Stomach smooth muscle (tissue), 2 donors: ENCODE measurements at regions not wholly inside any gene's neighbourhood (a gene's known extent, or its start where the extent isn't known, plus 50 kb on each side); places are given as distances from the start of the nearest gene placed in this dataset.

Experiments
- H3K27ac ChIP-seq: one replicate; pipeline ENCODE4 v1.7.0; 2013; ENCODE audit warnings: mild to moderate bottlenecking, low read length, inconsistent platforms
- H3K27me3 ChIP-seq, 2 donors: one replicate each; pipeline ENCODE4 v1.7.0; 2013; ENCODE audit warnings: low read length in 2 of 2; ENCODE audit not compliant: insufficient read depth in 2 of 2, control insufficient read depth in 1 of 2
- H3K36me3 ChIP-seq, 2 donors: one replicate each; pipeline ENCODE4 v1.7.0; 2013; ENCODE audit warnings: low read length in 2 of 2; ENCODE audit not compliant: control insufficient read depth in 2 of 2, insufficient read depth in 2 of 2
- H3K4me1 ChIP-seq: one replicate; pipeline ENCODE4 v1.7.0; 2013; ENCODE audit warnings: low read length; ENCODE audit not compliant: control insufficient read depth, insufficient read depth
- H3K4me3 ChIP-seq, 2 donors: one replicate each; pipeline ENCODE4 v1.7.0; 2013; ENCODE audit warnings: low read length in 2 of 2
- H3K9ac ChIP-seq, 2 donors: one replicate each; pipeline ENCODE4 v1.7.0; 2013; ENCODE audit warnings: low read length in 2 of 2, mild to moderate bottlenecking in 1 of 2
- H3K9me3 ChIP-seq, 2 donors: one replicate each; pipeline ENCODE4 v1.7.0; 2013; ENCODE audit warnings: low read length in 2 of 2; ENCODE audit not compliant: control insufficient read depth in 2 of 2
- donor health status: healthy.
- donor health status: Pancreatic carcinoma.

DNA sequence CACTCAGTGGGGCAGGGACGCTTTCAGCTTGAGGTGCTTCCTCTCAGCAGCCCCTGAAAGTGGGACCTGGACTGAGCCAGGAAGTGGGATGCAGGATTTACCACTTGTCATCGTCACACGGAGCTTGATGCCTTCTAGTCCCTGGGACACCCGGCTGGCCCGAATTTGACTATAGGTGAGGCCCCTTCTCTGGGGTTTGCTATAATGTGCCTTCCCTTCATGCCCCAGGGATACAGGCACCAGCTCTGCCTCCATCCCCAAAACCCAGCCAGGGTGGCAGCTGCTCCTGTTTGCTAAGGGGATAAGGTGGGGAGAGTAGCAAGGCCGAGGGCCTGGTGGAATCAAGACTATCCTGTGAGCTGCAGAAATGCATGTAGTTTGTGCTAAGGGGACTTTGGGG is 235.0 kb downstream of the GLRX3 start:
- no peak overlapping the region for H3K9ac ChIP-seq
- H3K36me3 ChIP-seq: no peaks in the 10 kb centered on the region
- no peak overlapping the region for H3K4me3 ChIP-seq
- no peaks in the 10 kb centered on the region for H3K9me3 ChIP-seq
- no peak overlapping the region for H3K27ac ChIP-seq
- H3K27me3 ChIP-seq: no peaks in the 10 kb centered on the region
- no peaks in the 10 kb centered on the region for H3K4me1 ChIP-seq

DNA sequence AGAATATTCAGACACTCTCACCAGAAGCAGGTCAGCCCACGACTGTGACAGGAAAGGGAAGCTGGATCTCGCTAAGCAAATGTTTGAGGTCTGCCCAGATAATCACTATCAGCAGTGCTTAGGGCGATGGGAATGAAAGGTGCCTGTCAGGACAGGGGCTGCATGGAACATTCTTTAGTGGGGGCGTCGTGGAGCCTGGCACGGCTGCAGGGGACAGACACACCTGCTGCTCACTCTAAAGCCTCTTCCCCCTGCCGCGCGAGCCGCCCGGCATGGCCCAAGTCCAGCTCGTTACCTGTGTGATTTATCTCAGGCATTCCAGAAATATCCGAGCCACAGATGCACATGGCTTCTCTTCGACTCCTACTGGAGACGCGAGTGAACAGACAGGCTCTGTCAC is 235.5 kb downstream of the GLRX3 start:
- H3K27me3 ChIP-seq: no peaks in the 10 kb centered on the region
- no peaks in the 10 kb centered on the region for H3K9me3 ChIP-seq

DNA sequence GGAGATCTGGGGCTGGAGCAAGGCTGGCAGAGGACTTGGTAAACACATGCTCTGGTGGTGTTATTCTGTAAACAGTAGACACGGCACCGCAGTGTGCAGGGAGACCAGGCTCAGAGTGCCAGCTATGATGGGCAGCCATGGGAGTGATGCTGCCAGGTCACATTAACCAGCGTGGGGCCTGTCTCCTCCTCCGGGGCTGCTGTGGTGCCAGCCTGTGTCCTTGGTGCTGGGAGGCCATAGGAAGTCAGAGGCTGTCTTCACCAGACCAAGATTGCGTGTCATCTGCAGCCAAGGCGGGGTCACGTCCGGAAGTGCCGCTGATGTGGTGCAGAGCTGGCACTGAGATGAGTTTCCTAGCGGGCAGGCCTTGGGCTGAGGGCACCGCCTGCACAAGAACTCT is 236.0 kb downstream of the GLRX3 start:
- no peaks in the 10 kb centered on the region for H3K27me3 ChIP-seq
- no peaks in the 10 kb centered on the region for H3K36me3 ChIP-seq

More for the DNA sequence above, 235.5 kb downstream of the GLRX3 start:
- Histone ChIP-seq H3K27ac (no peak overlapping the region), H3K36me3 (no peaks in the 10 kb centered on the region), H3K9ac (no peak overlapping the region), H3K4me1 (no peaks in the 10 kb centered on the region), H3K4me3 (no peak overlapping the region)

DNA sequence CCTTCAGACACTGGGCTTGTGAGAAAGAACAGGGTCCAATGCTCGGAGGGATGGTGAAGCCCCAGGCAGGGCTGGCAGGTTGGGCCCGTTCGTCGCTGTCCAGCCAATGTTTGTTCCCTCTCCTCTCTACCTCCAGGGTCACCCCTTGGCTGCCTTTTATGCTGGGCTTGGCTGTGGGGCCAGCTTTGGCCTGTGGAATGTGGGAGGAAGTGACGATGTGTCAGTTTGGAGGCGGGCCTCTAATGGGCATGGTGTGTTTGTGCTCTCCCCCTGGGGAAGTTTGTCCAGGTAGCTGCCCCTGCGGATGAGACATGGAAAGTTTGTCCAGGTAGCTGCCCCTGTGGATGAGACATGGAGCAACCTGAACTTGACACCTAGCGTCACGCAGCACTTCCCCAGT is 236.7 kb downstream of the GLRX3 start:
- H3K9me3 ChIP-seq: peaks cover 0 to 3% of the 10 kb centered on the region in 2 donors
- no peaks in the 10 kb centered on the region for H3K27me3 ChIP-seq
- no peak overlapping the region for H3K9ac ChIP-seq

More for the DNA sequence above, 236.0 kb downstream of the GLRX3 start:
- no peaks in the 10 kb centered on the region for H3K9me3 ChIP-seq
- H3K4me3 ChIP-seq: no peak overlapping the region
- no peaks in the 10 kb centered on the region for H3K4me1 ChIP-seq
- H3K27ac ChIP-seq: no peak overlapping the region
- H3K9ac ChIP-seq: no peak overlapping the region

DNA sequence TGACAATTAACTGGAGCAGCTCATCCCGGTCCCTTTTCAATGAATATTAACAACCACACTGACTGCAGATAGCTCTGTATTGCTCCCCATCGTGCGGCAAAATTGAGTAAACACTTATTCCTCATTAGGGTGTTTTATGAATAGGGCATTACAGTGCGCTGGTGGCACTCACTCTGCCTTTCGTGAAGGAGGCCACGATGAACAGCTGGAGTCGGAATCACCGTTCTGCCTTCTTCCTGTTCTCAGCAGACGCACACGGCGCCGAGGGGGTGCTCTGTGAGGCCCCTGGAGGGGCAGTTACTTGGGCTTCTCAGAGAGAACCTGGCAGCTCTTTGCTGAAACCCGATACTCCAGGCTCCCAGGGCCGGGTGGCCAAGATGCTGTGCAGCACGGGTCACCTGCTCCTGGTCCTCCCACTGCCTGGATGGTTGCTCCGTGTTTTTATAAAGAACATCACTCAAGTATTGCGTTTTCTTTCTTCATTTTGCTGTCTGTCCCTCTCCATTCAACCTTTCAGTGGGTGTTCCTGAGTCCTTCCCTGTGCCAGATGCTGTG is 241.9 kb downstream of the GLRX3 start:
- Histone ChIP-seq H3K27me3 (no peaks in the 10 kb centered on the region), H3K27ac (no peak overlapping the region), H3K4me1 (no peaks in the 10 kb centered on the region), H3K9ac (no peak overlapping the region), H3K36me3 (no peaks in the 10 kb centered on the region), H3K9me3 (peaks cover 0 to 13% of the 10 kb centered on the region in 2 donors), H3K4me3 (no peak overlapping the region)

More for the DNA sequence above, 236.7 kb downstream of the GLRX3 start:
- H3K27ac ChIP-seq: no peak overlapping the region
- no peaks in the 10 kb centered on the region for H3K4me1 ChIP-seq
- no peaks in the 10 kb centered on the region for H3K36me3 ChIP-seq
- no peak overlapping the region for H3K4me3 ChIP-seq

DNA sequence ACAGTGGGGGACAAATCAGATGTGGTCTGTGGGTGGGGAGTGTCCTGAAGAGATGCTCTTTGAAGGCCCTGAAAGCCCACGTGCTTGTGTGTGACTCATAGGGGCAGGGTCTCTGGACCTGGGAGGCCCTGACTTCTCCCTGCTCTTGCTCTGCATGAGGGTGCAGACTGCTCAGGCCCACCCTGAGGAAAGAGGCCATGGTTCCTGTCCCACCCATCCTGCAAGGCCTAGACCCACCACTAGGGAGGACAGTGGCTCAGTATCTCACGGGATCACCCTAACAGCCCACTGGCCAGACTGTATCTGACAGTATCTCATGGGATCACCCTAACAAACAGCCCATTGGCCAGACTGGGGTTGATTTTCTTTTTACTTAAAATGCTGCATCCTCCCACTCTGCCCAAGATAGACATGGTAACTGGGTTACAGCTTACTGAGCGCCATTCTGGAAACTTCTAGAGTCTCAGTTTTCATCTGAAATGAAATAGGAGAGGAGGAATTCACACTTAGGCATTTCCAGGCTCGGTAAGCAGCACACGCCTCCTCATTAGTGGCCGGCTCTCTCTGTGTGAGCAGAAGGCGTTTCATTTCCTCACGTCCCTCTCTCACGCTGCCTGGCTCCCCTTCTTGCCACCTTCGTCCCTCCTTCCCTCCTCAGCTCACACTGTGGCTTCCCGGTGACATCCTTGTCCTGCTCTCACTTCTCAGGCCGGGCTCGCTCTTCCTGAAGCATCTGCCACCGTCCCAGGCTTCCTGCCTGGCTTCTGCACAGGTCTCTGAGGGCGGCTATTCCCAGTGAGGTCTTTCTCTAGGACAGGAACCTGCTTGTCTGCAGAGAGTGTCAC is 242.6 kb downstream of the GLRX3 start:
- Histone ChIP-seq H3K27me3 (no peaks in the 10 kb centered on the region), H3K4me1 (no peaks in the 10 kb centered on the region), H3K9ac (no peak overlapping the region), H3K36me3 (no peaks in the 10 kb centered on the region), H3K4me3 (no peak overlapping the region), H3K9me3 (peaks cover 0 to 13% of the 10 kb centered on the region in 2 donors), H3K27ac (no peak overlapping the region)

DNA sequence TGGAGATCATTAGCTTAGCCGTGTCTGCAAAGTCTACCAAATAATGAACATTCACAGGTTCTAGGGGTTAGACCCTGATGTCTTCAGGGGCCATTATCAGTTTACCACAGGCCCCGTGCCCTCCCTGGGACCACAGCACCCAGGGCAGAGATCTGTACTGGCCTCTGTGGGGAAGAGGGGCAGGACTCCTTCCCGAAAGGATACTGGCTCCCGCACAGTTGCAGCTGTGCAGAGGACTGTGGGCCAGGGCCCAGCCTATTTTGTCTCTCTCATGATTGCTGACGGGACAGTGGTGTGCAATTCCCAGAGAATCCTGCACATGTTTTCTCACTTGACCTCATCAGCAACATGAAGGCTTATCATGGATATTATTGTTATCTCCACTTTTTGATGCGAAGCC is 243.9 kb downstream of the GLRX3 start:
- no peak overlapping the region for H3K9ac ChIP-seq
- H3K27ac ChIP-seq: no peak overlapping the region
- peaks cover 0 to 13% of the 10 kb centered on the region in 2 donors for H3K9me3 ChIP-seq
- no peaks in the 10 kb centered on the region for H3K4me1 ChIP-seq
- H3K36me3 ChIP-seq: no peaks in the 10 kb centered on the region
- H3K4me3 ChIP-seq: no peak overlapping the region
- no peaks in the 10 kb centered on the region for H3K27me3 ChIP-seq

DNA sequence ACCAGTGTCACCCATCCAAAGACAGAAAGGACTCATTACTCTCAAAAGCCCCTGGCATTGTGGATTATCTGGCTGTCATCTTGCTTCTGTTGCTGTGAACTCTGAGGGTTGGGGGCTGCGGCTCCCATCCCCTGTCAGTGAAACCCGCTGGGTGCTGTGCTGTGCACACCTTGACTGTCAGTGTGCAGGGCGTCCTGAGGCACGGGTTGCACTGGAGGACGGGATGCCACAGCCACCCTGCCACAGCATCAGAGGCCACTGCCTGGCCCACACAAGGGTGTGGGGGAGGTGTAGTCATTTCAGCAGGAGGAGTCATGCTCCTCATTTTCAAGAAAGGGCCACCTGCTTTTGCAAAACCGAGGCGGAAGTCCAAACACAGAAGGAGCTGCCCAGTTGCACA is 245.8 kb downstream of the GLRX3 start:
- H3K9ac ChIP-seq: no peak overlapping the region
- no peaks in the 10 kb centered on the region for H3K36me3 ChIP-seq
- H3K4me3 ChIP-seq: no peak overlapping the region
- H3K27me3 ChIP-seq: no peaks in the 10 kb centered on the region
- H3K9me3 ChIP-seq: peaks cover 0 to 13% of the 10 kb centered on the region in 2 donors
- no peaks in the 10 kb centered on the region for H3K4me1 ChIP-seq
- H3K27ac ChIP-seq: no peak overlapping the region

DNA sequence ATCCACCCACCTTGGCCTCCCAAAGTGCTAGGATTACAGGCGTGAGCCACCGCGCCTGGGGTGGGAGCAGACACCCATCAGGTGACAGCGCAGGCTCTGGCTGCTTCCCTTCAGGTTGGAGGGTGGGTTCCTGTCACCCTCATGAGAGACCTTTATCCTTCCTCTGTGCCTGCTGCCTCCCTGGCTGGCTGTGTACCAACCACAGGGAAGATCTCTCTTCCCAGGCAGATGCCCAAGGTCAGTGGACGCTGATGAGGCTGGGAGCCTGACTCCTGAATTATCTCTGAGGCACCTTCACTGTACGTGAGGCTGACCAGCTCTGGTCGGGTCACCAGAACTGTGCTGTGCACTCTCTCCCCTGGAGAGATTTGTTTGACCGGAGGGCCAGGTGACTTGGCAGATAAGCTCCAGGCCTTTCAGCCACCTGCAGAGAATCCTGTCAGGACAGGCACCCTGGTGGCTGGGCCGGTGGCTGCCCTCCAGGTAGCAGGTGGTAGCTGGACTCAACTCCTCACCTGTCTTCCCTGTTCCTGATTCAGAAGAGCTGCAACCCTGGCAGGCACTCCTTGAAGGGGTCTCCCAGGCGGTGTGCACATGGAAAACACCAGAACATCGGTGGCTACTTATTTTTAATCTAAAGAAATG is 251.9 kb downstream of the GLRX3 start:
- Histone ChIP-seq H3K27me3 (no peaks in the 10 kb centered on the region), H3K9me3 (peaks cover 2 to 12% of the 10 kb centered on the region in 2 donors), H3K36me3 (no peaks in the 10 kb centered on the region), H3K4me3 (no peak overlapping the region), H3K27ac (no peak overlapping the region), H3K4me1 (no peaks in the 10 kb centered on the region), H3K9ac (no peak overlapping the region)

DNA sequence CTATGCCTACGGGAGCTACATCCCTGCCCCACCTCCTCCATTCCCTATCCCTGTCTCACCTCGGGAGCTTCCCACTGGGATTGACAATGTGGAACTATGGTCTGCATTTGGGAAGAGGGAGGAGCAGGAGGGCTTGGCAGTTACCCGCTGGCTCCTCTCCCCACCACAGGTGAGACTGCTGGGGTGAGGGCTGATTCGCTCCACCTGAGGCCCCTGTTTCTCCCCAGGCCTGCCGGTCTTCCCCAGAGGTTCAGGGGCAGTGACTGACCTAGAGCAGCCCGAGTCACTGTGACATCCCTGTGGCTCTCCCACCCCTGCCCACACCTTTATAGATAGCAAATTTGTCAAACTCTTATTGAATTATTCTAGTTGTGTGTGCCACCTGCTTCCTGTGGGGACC is 252.6 kb downstream of the GLRX3 start:
- H3K4me1 ChIP-seq: no peaks in the 10 kb centered on the region
- H3K9me3 ChIP-seq: peaks cover 2 to 12% of the 10 kb centered on the region in 2 donors
- H3K27me3 ChIP-seq: no peaks in the 10 kb centered on the region
- H3K4me3 ChIP-seq: no peak overlapping the region
- H3K36me3 ChIP-seq: no peaks in the 10 kb centered on the region
- H3K9ac ChIP-seq: no peak overlapping the region
- no peak overlapping the region for H3K27ac ChIP-seq

DNA sequence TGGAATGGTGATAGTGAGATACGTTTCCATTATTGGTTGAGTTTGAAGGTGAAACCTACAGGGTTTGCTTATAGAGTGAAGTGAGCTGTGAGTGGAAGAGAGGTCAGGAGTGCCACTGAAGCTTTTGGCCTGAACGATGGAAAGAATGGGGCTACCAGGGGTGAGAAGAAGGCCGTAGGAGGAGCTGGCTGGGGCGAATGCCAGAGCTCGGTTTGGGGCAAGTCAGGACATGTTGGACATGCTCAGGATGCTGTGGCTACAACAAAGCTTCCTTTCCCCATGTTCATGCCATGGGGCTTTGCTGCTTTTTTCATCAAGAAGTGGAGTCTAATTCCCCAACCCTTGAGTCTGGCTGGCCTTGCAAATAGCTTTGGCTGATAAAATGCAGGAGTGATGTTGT is 253.7 kb downstream of the GLRX3 start:
- Histone ChIP-seq H3K27me3 (no peaks in the 10 kb centered on the region), H3K27ac (no peak overlapping the region), H3K4me1 (no peaks in the 10 kb centered on the region), H3K9me3 (peaks cover 2 to 15% of the 10 kb centered on the region in 2 donors), H3K4me3 (no peak overlapping the region), H3K36me3 (no peaks in the 10 kb centered on the region), H3K9ac (no peak overlapping the region)
